GM23338 (cell line): ENCODE measurements at regions not wholly inside any gene's neighbourhood (a gene's known extent, or its start where the extent isn't known, plus 50 kb on each side); places are given as distances from the start of the nearest gene placed in this dataset.

Experiments
- ATAC-seq: fragments of 200-7000 bp; cut with Tn5 transposase; 3 replicates; pipeline ENCODE4 v1.9.1; 2020
- DNase-seq: peaks from one replicate; pipeline ENCODE4 v3.0.0-alpha.2; 2015; ENCODE audit warnings: low spot score
- H2AFZ ChIP-seq: fragments of 200-600 bp; sonication (generic); 2 replicates; pipeline ENCODE4 v1.8.0; 2016; ENCODE audit warnings: antibody characterized with exemption, mild to moderate bottlenecking, moderate library complexity
- H3F3A ChIP-seq: fragments of 200-600 bp; sonication (generic); replicated peaks from 2 replicates; pipeline ENCODE4 v1.8.0; 2017; ENCODE audit warnings: antibody characterized with exemption, mixed run types, low read depth
- H3K27ac ChIP-seq: fragments of 200-600 bp; sonication (generic); 2 replicates; pipeline ENCODE4 v1.6.1; 2016; ENCODE audit warnings: low read depth
- H3K27me3 ChIP-seq: fragments of 200-600 bp; sonication (generic); 2 replicates; pipeline ENCODE4 v1.8.0; 2016; ENCODE audit warnings: mild to moderate bottlenecking, mixed run types, moderate library complexity; ENCODE audit not compliant: insufficient read depth
- H3K36me3 ChIP-seq: fragments of 200-600 bp; sonication (generic); 2 replicates; pipeline ENCODE4 v1.8.0; 2016; ENCODE audit warnings: mild to moderate bottlenecking; ENCODE audit not compliant: insufficient read depth
- H3K4me1 ChIP-seq: fragments of 200-600 bp; sonication (generic); 2 replicates; pipeline ENCODE4 v1.8.0; 2016; ENCODE audit warnings: mild to moderate bottlenecking, moderate library complexity; ENCODE audit not compliant: insufficient read depth
- H3K4me2 ChIP-seq: fragments of 200-600 bp; sonication (generic); 2 replicates; pipeline ENCODE4 v1.7.1; 2017; ENCODE audit warnings: mixed run types
- H3K4me3 ChIP-seq: fragments of 200-600 bp; sonication (generic); 2 replicates; pipeline ENCODE4 v1.6.1; 2016; ENCODE audit warnings: mixed run types
- H3K79me2 ChIP-seq: fragments of 200-600 bp; sonication (generic); replicated peaks from 2 replicates; pipeline ENCODE4 v1.8.0; 2017; ENCODE audit warnings: mild to moderate bottlenecking; ENCODE audit not compliant: insufficient read depth
- H3K9me2 ChIP-seq: fragments of 200-600 bp; sonication (generic); 2 replicates; pipeline ENCODE4 v1.8.0; 2017; ENCODE audit not compliant: insufficient read depth
- H4K20me1 ChIP-seq: fragments of 200-600 bp; sonication (generic); replicated peaks from 2 replicates; pipeline ENCODE4 v1.8.0; 2017; ENCODE audit warnings: mild to moderate bottlenecking; ENCODE audit not compliant: insufficient read depth
- H3K27ac Mint-ChIP-seq: 2 replicates; pipeline ENCODE4 v1.8.0; 2020; ENCODE audit warnings: inconsistent platforms, mild to moderate bottlenecking, moderate library complexity, mixed read lengths
- H3K27me3 Mint-ChIP-seq: 3 replicates; pipeline ENCODE4 v1.8.0; 2022; ENCODE audit warnings: low read depth, mild to moderate bottlenecking, moderate library complexity, mixed read lengths, inconsistent platforms; ENCODE audit not compliant: insufficient read depth, poor library complexity
- H3K36me3 Mint-ChIP-seq: 3 replicates; pipeline ENCODE4 v1.8.0; 2021; ENCODE audit warnings: low read depth, mild to moderate bottlenecking, inconsistent platforms, moderate library complexity, mixed read lengths
- H3K4me1 Mint-ChIP-seq: 3 replicates; pipeline ENCODE4 v1.8.0; 2020; ENCODE audit warnings: mild to moderate bottlenecking, inconsistent platforms, mixed read lengths
- H3K4me3 Mint-ChIP-seq: 3 replicates; pipeline ENCODE4 v1.8.0; 2021; ENCODE audit warnings: moderate library complexity, mild to moderate bottlenecking, inconsistent platforms, mixed read lengths
- H3K9me3 Mint-ChIP-seq: 3 replicates; pipeline ENCODE4 v1.8.0; 2020; ENCODE audit warnings: moderate library complexity, mild to moderate bottlenecking, inconsistent platforms, mixed read lengths
- CREB1 ChIP-seq: fragments of 250-450 bp; sonication (Bioruptor Pico); IDR thresholded peaks from 2 replicates; pipeline ENCODE4 v1.5.0; 2020; ENCODE audit warnings: low read depth, mild to moderate bottlenecking, moderate library complexity
- CTCF ChIP-seq, 2 experiments: fragments of 200-600 bp in 1 of 2; sonication (generic) in 1 of 2; conservative IDR thresholded peaks; 2 replicates each; pipeline versions ENCODE4 v1.5.1 to v1.6.1; 2016 to 2017; ENCODE audit warnings: antibody characterized with exemption in 2 of 2, low read depth in 2 of 2, mild to moderate bottlenecking in 2 of 2, moderate library complexity in 1 of 2
- ETS1 ChIP-seq: IDR thresholded peaks from 2 replicates; pipeline ENCODE4 v1.6.1; 2016; ENCODE audit warnings: antibody characterized with exemption
- EZH2 ChIP-seq: fragments of 200-600 bp; sonication (generic); IDR thresholded peaks from one replicate; pipeline ENCODE4 v1.8.0; 2017; ENCODE audit warnings: antibody characterized with exemption, mild to moderate bottlenecking, low read depth; ENCODE audit not compliant: unreplicated experiment
- EZH2phosphoT487 ChIP-seq: fragments of 200-600 bp; sonication (generic); IDR thresholded peaks from one replicate; pipeline ENCODE4 v1.8.1; 2018; ENCODE audit warnings: antibody characterized with exemption; ENCODE audit not compliant: unreplicated experiment
- JUNB ChIP-seq: IDR thresholded peaks from one replicate; pipeline ENCODE4 v1.6.1; 2016; ENCODE audit warnings: antibody characterized with exemption; ENCODE audit not compliant: unreplicated experiment
- NANOG ChIP-seq: IDR thresholded peaks from 2 replicates; pipeline ENCODE4 v1.6.1; 2016; ENCODE audit warnings: antibody characterized with exemption, borderline replicate concordance
- POLR2AphosphoS5 ChIP-seq: IDR thresholded peaks from 2 replicates; pipeline ENCODE4 v1.6.1; 2016; ENCODE audit warnings: antibody characterized with exemption, low read depth
- STAT1 ChIP-seq: IDR thresholded peaks from one replicate; pipeline ENCODE4 v1.6.1; 2016; ENCODE audit warnings: antibody characterized with exemption; ENCODE audit not compliant: unreplicated experiment
- ZNF114 ChIP-seq: fragments of 250-450 bp; sonication (Bioruptor Pico); IDR thresholded peaks from 2 replicates; pipeline ENCODE4 v1.5.0; 2020; ENCODE audit warnings: mild to moderate bottlenecking, moderate library complexity
- ZNF331 ChIP-seq: fragments of 250-450 bp; sonication (Bioruptor Pico); IDR thresholded peaks from 2 replicates; pipeline ENCODE4 v1.5.0; 2020; ENCODE audit warnings: low read depth, mild to moderate bottlenecking, moderate library complexity
- ZNF462 ChIP-seq: fragments of 250-450 bp; sonication (Bioruptor Pico); IDR thresholded peaks from 2 replicates; pipeline ENCODE4 v1.5.0; 2020; ENCODE audit warnings: mild to moderate bottlenecking, moderate library complexity
- TF ChIP-seq, protein P1 (sequence below): IDR thresholded peaks from one replicate; pipeline ENCODE4 v1.6.1; 2018; ENCODE audit warnings: antibody characterized with exemption; ENCODE audit not compliant: unreplicated experiment

- TF ChIP-seq JUNB (no peak), STAT1 (no peak), CTCF (conservative IDR thresholded peaks at IDR 0.05; ENCODE audit: low read depth in 2 of 2) (no peak), CREB1 (CRISPR knock-in tag) (no peak), ZNF114 (CRISPR knock-in tag) (no peak), POLR2AphosphoS5 (no peak), ZNF462 (CRISPR knock-in tag) (no peak), NANOG (no peak), ZNF331 (CRISPR knock-in tag) (no peak), ETS1 (no peak), EZH2 (no peak), EZH2phosphoT487 (no peak)
- TF ChIP-seq, protein P1, sequence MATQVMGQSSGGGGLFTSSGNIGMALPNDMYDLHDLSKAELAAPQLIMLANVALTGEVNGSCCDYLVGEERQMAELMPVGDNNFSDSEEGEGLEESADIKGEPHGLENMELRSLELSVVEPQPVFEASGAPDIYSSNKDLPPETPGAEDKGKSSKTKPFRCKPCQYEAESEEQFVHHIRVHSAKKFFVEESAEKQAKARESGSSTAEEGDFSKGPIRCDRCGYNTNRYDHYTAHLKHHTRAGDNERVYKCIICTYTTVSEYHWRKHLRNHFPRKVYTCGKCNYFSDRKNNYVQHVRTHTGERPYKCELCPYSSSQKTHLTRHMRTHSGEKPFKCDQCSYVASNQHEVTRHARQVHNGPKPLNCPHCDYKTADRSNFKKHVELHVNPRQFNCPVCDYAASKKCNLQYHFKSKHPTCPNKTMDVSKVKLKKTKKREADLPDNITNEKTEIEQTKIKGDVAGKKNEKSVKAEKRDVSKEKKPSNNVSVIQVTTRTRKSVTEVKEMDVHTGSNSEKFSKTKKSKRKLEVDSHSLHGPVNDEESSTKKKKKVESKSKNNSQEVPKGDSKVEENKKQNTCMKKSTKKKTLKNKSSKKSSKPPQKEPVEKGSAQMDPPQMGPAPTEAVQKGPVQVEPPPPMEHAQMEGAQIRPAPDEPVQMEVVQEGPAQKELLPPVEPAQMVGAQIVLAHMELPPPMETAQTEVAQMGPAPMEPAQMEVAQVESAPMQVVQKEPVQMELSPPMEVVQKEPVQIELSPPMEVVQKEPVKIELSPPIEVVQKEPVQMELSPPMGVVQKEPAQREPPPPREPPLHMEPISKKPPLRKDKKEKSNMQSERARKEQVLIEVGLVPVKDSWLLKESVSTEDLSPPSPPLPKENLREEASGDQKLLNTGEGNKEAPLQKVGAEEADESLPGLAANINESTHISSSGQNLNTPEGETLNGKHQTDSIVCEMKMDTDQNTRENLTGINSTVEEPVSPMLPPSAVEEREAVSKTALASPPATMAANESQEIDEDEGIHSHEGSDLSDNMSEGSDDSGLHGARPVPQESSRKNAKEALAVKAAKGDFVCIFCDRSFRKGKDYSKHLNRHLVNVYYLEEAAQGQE = no peak
- H3K4me1 Mint-ChIP-seq = no peaks in the 10 kb centered on the region
- H3K27me3 ChIP-seq = no peaks in the 10 kb centered on the region
- DNase-seq (no peak), ATAC-seq (no peak)
- H3K27ac Mint-ChIP-seq = no peak overlapping the region
- H3K4me3 Mint-ChIP-seq = no peak overlapping the region
- H2AFZ ChIP-seq = no peak overlapping the region
- H3K9me3 Mint-ChIP-seq = no peaks in the 10 kb centered on the region
- H3K36me3 ChIP-seq = no peaks in the 10 kb centered on the region
- H3K27ac ChIP-seq = no peak overlapping the region
- H3K36me3 Mint-ChIP-seq = no peaks in the 10 kb centered on the region
- H3K4me2 ChIP-seq = no peak overlapping the region
- no peaks in the 10 kb centered on the region for H3F3A ChIP-seq
- H3K9me2 ChIP-seq = no peaks in the 10 kb centered on the region
- no peaks in the 10 kb centered on the region for H3K27me3 Mint-ChIP-seq
- no peak overlapping the region for H3K4me3 ChIP-seq
- no peaks in the 10 kb centered on the region for H3K79me2 ChIP-seq
- H4K20me1 ChIP-seq = no peaks in the 10 kb centered on the region
- no peaks in the 10 kb centered on the region for H3K4me1 ChIP-seq
Measured at GRCh38 chr12:60012659-60013058, 416.8 kb downstream of the SLC16A7 start.
